ENCODE measurements at regions not wholly inside any gene's neighbourhood (a gene's known extent, or its start where the extent isn't known, plus 50 kb on each side); places are given as distances from the start of the nearest gene placed in this dataset.

- DNase-seq (ENCODE audit: low read depth, low spot score): no peak
Measured at GRCh38 chr7:54701982-54702381, 57.0 kb downstream of the SEC61G start.

DNA sequence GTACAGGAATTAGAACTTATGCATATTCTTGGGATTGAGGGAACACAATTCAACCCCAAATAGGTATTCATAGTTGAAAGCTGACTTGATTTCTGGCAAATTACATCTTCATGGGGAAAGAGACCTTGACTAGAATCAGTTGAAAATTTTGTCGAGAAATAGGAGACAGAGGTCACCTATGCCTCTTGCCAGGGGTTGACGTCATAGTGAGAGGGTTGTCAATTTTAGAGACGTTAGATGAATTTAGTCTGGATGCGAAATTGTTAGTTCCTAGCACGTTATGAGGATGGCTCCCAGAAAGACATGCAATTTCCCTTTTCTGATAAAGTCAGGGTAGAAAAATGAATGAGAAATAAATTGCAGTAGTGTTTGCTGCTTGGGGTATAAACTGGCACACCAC, 59.3 kb downstream of the SEC61G start:
- DNase-seq (ENCODE audit: low read depth, low spot score): no peak
- H3K4me3 ChIP-seq (ENCODE audit: low read length): no peak overlapping the region

More at GRCh38 chr7:54701982-54702381, 57.0 kb downstream of the SEC61G start:
- H3K4me3 ChIP-seq (ENCODE audit: low read length): no peak overlapping the region

- peak; percentile 45 for DNase-seq (ENCODE audit: low read depth, low spot score)
- peak overlapping the region; percentile 33 for H3K4me3 ChIP-seq (ENCODE audit: low read length)
Measured at GRCh38 chr7:54697659-54698186, 61.3 kb downstream of the SEC61G start.

DNA sequence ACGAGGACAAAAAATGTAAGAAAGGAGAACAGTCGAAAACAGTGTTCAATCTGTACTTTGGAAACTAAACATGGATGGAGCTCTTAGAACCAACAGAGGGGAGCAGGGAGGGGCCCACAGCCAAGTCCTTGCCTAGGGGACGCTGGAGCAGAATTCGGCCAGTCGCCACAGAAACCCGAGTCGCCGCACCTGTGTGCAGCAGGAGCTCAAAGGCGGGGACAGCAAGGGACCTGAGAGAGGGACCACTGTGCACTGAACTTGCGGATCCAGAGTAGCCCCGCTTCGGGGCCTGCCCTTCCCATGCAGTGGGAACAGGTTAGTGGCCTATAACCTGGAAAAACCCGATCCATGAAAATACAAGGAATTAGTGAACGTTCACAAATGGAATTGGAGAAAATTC, 68.1 kb downstream of the SEC61G start:
- no peak overlapping the region for H3K4me3 ChIP-seq (ENCODE audit: low read length)
- DNase-seq (ENCODE audit: low read depth, low spot score): no peak

- H3K4me3 ChIP-seq (ENCODE audit: low read length): no peak overlapping the region
- no peak for DNase-seq (ENCODE audit: low read depth, low spot score)
Measured at GRCh38 chr7:54690050-54690443, 69.0 kb downstream of the SEC61G start.

- H3K4me3 ChIP-seq (ENCODE audit: low read length): no peak overlapping the region
- DNase-seq (ENCODE audit: low read depth, low spot score): no peak
Measured at GRCh38 chr7:54689394-54690049, 69.5 kb downstream of the SEC61G start.

GRCh38 chr7:54687462-54688212, 71.4 kb downstream of the SEC61G start:
- no peak for DNase-seq (ENCODE audit: low read depth, low spot score)
- H3K4me3 ChIP-seq (ENCODE audit: low read length): no peak overlapping the region

DNA sequence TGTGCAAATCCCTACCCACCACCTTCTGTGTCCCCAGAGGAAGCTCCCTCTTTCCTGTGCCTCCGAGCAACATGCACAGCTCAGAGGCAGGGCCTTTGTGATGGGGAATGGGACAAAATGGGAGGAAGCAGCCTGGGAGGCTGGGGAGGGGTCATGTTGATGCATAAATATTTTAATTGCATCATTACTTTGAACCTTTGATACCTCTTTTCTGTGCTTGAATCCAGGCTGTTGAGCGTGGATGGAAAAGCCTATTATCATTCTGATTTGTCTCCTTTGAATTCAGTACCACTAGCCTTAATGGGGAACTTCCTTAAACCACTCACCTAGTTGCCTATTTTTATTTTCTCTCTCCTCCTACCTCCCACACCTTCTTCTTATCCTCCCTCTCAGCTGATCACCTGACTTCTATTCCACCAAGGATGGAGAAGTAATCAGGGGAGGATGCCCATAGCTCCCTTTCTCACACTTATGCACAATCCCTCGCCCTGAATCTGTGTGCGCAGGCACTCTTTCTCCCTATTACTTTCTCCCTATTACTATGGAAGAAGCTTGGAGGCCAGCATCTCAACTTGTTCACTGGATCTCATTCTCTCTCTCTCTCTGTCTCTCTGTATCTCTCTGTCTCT, 78.5 kb downstream of the SEC61G start:
- DNase-seq (ENCODE audit: low read depth, low spot score): no peak

GRCh38 chr7:54679490-54679817, 79.6 kb downstream of the SEC61G start:
- no peak for DNase-seq (ENCODE audit: low read depth, low spot score)
- no peak overlapping the region for H3K4me3 ChIP-seq (ENCODE audit: low read length)

More for the DNA sequence above, 78.5 kb downstream of the SEC61G start:
- H3K4me3 ChIP-seq (ENCODE audit: low read length): no peak overlapping the region

DNA sequence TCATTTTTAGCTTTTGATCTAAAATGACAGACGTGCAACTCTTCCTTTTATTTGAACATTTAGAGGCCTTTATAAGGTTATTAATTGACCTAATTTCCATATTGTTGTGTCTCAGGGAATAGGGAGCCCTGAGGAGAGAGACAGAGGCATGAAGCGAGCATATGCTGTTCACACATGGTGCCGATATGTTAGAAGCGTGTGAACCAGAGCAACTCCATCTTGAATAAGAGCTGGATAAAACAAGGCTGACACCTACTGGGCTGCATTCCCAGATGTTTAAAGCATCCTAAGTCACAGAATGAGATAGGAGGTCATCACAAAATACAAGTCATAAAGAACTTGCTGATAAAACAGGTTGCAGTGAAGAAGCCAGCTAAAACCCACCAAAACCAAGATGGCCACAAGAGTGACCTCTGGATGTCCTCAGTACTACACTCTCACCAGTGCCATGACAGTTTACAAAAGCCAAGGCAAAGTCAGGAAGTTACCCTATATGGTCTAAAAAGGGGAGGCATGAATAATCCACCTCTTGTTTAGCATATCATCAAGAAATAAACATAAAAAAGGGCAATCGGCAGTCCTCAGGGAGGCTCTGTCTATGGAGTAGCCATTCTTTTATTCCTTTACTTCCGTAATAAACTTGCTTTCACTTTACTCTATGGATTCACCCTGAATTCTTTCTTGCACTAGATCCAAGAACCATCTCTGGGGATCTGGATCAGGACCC, 80.1 kb downstream of the SEC61G start:
- H3K4me3 ChIP-seq (ENCODE audit: low read length): no peak overlapping the region
- DNase-seq (ENCODE audit: low read depth, low spot score): peak; percentile 15

DNA sequence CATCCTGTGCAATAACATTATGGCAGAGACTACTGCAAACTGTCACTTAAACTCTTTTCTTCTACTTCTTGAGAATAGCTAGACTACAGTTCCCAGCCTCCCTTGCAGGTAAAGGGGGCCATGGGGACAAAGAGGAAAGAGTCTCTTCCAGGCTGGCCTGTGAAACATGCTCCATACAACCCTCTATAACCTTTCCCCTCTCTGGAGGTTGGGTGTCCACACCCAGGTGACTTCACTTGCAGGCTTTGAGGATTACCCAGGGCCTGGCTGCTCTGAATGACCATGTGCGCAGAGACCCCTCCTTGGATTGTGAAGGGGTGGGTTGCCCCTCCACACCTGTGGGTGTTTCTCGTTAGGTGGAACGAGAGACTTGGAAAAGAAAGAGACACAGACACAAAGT, 84.1 kb downstream of the SEC61G start:
- no peak for DNase-seq (ENCODE audit: low read depth, low spot score)

DNA sequence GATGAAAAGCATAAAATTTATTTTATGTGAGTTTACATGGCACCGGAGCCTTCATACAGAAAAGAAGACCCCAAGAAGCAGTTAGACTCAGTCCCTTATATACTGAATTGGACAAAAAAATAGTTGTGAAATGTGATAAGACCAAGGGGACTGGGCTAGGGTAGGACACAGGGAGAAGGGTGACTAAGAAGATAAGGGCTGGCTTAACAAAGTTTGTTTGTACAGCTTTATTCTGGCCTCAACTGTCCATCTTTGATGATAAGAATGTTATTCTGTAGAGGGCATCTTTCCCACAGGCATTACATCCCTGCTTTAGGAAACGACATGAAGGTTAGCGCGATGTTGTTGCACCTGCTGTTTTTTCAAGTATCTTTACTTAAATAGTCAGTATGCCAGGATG, 86.5 kb downstream of the SEC61G start:
- DNase-seq (ENCODE audit: low read depth, low spot score): no peak
- H3K4me3 ChIP-seq (ENCODE audit: low read length): no peak overlapping the region

More for the DNA sequence above, 84.1 kb downstream of the SEC61G start:
- no peak overlapping the region for H3K4me3 ChIP-seq (ENCODE audit: low read length)

DNA sequence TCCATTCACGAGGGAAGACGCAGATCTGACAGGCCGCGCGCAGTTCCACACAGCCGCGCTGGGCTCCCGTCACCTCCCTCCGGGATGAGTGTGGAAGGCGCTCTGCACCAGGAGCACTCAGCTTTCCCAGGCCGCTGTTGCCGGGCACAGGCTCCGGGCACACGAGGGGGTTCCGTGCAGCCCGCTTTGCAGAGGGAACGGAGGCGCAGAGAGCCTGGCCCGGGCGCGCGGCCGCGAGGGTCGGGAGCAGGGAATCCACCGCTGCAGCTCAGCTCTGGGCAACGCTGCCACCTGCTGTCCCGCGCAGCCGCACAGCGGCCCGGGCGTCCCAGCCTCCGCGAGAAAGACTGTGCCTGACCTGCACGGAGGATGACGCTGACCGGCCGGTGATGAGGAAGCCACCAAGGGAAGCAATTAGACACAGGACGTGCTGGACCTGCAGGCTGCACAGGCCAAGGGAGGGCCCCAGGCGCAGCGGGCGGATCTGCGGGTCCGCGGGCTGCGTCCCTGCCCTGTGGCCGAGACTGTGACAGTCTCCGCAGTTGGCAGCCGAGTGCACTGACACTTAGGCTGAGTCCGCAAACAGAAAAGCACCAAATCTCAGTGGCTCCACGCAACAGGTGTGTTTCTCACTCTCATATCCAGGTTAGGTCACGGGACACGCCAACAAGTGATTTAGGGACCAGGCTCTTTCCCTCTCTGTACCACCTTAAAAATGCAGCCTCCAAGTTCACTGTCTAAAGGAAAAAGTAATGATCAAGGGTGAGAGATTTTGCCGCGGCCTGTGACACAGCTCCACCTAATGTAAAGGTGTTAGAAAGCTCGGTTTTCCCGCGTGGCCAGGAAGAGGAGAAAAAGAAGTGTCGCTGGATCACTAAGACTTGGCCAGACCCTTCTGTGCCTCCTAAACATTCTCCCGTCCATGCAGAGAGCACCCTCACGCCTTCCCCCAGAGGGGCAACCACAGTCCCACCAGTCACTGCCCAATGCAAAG, 94.5 kb downstream of the SEC61G start:
- H3K4me3 ChIP-seq (ENCODE audit: low read length): no peak overlapping the region

DNA sequence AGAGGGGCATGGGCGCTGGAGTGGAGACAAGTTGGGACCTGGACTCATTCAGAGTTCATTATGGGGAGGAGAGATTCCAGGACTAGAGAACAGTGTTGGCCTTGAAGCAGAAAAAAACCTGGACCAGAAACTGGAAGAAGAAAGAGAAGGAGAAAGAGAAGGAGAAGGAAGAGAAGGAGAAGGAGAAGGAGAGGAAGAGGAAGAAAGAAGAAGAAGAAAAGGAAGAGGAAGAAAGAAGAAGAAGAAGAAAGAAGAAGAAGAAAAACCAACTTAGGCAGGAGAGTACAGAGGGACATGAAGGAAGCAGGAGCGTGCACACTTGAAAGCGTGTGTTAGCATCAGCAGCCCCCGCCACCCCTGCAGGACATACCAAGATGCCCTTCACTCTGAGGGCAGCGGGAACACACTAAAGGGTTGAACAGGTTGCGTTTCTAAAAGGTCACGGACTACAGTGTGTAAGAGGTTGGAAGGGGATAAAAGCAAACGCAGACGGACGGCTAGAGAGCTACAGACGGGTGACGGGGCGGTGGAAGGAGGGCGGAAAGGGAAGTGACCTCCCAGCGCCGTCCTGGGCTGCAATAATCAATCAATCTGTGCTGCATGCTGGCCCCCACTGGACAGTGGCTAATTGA, 95.3 kb downstream of the SEC61G start:
- no peak overlapping the region for H3K4me3 ChIP-seq (ENCODE audit: low read length)
- no peak for DNase-seq (ENCODE audit: low read depth, low spot score)

More for the DNA sequence above, 94.5 kb downstream of the SEC61G start:
- DNase-seq (ENCODE audit: low read depth, low spot score): no peak

GRCh38 chr7:54663186-54663585, 95.8 kb downstream of the SEC61G start:
- H3K4me3 ChIP-seq (ENCODE audit: low read length): no peak overlapping the region
- no peak for DNase-seq (ENCODE audit: low read depth, low spot score)

DNA sequence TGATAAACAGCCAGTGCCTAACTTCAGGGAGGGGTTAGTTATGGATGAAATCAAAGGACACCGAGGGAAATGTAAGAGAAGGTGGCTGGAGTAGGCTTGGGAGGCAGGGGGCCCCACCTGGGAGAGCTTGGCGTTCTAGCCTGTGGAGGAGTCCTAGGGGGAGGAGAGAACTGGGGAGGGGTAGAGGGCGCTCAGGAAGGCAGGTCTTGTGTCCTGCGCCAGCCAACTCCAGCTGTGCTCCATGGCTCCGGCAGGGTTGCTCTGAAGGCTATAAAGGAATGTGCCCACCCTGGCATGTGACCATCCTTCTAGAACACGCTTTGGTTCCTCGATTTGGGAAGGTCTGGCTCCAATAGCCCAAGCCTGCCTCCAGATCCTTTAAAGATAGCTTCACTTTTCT, 96.3 kb downstream of the SEC61G start:
- no peak for DNase-seq (ENCODE audit: low read depth, low spot score)
- H3K4me3 ChIP-seq (ENCODE audit: low read length): no peak overlapping the region

DNA sequence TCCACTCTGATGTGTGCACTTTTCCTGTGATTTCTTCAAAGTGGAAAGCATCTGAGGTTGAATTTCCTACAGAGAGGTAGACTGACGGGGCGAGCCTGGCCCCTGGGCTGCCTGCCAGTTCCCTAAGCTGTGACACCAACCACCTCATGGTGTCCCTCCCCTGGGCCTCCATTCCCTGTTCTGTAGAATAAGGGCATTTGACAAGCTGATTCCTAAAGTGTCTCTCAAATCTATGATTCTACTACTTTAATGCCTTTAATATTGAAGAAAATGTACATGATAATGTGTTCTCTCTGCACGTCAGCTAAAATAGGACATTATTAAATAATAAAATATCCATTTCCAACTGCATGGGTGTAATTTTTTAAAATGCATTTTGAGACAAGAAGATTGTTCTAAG, 105.1 kb downstream of the SEC61G start:
- no peak for DNase-seq (ENCODE audit: low read depth, low spot score)
- no peak overlapping the region for H3K4me3 ChIP-seq (ENCODE audit: low read length)

DNA sequence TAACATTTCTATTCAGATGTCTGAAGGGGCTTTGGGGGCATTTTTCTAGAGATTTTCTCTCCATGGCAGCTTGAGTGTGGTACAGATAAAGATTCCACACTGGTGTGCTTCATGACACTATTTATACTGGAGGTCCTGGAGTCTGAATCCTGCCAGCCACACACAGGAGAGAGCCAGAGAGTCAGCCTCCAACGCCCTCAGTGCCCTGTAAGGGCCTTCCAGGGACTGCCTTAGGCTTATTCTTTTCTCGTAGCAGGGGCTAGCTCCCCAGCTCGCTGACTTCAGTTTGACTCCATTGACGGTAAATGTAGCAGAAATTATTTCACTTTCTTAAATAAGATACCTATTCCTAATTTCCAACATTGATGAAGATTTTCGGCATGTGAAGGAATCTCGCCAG, 100.9 kb downstream of the VSTM2A start:
- DNase-seq (ENCODE audit: low read depth, low spot score): no peak
- H3K4me3 ChIP-seq (ENCODE audit: low read length): no peak overlapping the region
